ENCODE measurements at regions not wholly inside any gene's neighbourhood (a gene's known extent, or its start where the extent isn't known, plus 50 kb on each side); places are given as distances from the start of the nearest gene placed in this dataset.

DNA sequence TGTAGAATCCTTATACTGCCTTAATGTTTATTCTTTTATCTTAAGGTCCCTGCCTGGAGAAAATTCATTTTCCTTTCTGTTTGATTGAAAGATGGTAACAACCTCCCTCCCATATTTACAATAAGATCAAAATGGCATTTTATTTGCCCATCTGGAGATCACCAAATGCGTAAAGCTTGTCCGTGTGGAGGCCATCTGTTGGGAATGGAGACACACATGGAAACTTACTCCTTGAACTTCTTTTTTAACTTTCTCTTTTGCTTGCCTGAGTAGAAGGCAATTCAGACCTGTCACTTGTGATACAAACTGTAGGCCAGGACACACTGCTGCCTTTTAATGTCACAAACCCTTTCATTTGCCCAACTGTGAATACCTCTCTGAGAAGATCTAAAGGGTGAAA lies 144.8 kb upstream of the CEP162 start:
- TF ChIP-seq, protein P1, sequence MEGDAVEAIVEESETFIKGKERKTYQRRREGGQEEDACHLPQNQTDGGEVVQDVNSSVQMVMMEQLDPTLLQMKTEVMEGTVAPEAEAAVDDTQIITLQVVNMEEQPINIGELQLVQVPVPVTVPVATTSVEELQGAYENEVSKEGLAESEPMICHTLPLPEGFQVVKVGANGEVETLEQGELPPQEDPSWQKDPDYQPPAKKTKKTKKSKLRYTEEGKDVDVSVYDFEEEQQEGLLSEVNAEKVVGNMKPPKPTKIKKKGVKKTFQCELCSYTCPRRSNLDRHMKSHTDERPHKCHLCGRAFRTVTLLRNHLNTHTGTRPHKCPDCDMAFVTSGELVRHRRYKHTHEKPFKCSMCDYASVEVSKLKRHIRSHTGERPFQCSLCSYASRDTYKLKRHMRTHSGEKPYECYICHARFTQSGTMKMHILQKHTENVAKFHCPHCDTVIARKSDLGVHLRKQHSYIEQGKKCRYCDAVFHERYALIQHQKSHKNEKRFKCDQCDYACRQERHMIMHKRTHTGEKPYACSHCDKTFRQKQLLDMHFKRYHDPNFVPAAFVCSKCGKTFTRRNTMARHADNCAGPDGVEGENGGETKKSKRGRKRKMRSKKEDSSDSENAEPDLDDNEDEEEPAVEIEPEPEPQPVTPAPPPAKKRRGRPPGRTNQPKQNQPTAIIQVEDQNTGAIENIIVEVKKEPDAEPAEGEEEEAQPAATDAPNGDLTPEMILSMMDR (conservative IDR thresholded peaks at IDR 0.05; ENCODE audit: low read length), result no peak
- no peak for TF ChIP-seq EZH2phosphoT487 (IDR thresholded peaks at IDR 0.05; ENCODE audit: borderline replicate concordance)
